Uterus (tissue), 2 donors: ENCODE measurements at regions not wholly inside any gene's neighbourhood (a gene's known extent, or its start where the extent isn't known, plus 50 kb on each side); places are given as distances from the start of the nearest gene placed in this dataset.

Source experiments
- CTCF ChIP-seq, 4 experiments: fragments of 200-600 bp in 2 of 4; fragments of 450-650 bp in 2 of 4; sonication (generic) in 2 of 4; IDR thresholded peaks; one replicate each; pipeline ENCODE4 v1.5.1; 2016 to 2019; ENCODE audit warnings: antibody characterized with exemption in 4 of 4, mild to moderate bottlenecking in 2 of 4, moderate library complexity in 1 of 4
- POLR2A ChIP-seq, 2 donors: fragments of 450-650 bp; IDR thresholded peaks; one replicate each; pipeline ENCODE4 v1.6.1; 2016; ENCODE audit warnings: antibody characterized with exemption in 2 of 2, mild to moderate bottlenecking in 1 of 2, moderate library complexity in 1 of 2

GRCh38 chr3:157868946-157869345 lies 237.3 kb downstream of the SHOX2 start:
- TF ChIP-seq CTCF (IDR thresholded peaks at IDR 0.05) (no peak), POLR2A (IDR thresholded peaks at IDR 0.05) (no peak)
